ENCODE measurements at regions not wholly inside any gene's neighbourhood (a gene's known extent, or its start where the extent isn't known, plus 50 kb on each side); places are given as distances from the start of the nearest gene placed in this dataset.
"Not testable (repeated sequence)": the region's sequence is repeated elsewhere in the genome, so short reads cannot be mapped to it uniquely, and the experiment has no call there.

DNA sequence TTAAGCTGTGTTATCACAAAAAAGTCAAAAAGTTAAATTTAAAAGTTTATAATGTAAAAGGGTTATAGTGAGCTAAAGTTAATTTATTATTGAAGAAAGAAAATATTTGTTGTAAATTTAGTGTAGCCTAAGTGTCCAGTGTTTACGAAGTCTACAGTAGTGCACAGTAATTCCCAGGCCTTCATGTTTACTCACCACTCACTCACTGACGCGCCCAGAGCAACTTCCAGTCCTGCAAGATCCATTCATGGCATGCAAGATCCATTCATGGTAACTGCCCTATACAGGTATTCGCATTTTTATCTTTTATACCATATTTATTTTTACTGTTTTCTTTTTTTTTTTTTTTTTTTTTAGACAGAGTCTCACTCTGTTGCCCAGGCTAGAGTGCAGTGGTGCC is 69.5 kb downstream of the TPRA1 start:
- no peak for DNase-seq (ENCODE audit: low spot score)

DNA sequence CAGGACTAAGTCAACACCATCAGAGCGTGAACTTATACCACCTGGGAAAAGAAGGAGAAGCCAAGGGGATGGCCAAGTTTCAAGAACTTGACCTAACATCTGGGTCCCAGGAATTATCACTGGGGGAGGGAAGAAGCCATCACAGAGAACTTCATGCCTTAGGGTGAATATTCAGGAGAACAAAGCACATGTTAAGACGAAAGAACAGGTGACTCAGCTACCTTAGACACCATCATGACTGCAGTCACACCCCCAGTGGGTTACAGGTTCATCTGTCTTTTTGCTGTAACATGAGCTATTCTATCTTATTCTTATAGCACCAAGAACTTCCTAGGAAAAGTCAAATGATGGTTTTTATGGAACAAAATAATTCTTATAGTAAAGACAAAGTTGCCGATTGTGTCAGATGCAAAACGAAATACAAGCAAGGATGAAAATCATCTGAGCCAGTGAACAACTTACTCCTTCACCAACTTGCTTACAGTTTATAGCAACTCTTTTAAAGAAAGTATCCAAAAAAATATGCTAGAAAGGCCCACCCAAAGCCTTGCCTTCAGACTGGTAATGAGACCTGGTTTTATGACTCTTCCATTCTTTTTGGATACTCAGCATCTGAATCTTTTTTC is 72.0 kb downstream of the TPRA1 start:
- no peak for DNase-seq (ENCODE audit: low spot score)

DNA sequence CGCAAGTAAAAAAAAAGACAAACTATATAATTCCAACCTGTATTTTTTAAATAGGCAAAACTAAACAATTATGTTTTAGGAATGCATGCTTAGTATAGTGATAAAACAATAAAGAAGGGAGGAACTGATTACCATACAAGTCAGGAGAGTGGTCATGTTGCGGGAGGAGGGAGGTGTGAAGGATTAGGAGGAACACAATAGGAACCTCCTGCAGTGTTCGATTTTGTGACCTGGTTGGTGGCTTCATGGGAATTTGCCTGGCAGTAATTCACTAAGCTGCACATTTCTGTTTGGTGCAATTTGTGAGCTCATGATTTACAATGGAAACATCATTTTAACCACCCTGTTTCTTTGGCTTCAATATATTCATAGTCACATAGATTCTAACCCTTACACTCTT is 78.3 kb downstream of the TPRA1 start:
- DNase-seq (ENCODE audit: low spot score): no peak

DNA sequence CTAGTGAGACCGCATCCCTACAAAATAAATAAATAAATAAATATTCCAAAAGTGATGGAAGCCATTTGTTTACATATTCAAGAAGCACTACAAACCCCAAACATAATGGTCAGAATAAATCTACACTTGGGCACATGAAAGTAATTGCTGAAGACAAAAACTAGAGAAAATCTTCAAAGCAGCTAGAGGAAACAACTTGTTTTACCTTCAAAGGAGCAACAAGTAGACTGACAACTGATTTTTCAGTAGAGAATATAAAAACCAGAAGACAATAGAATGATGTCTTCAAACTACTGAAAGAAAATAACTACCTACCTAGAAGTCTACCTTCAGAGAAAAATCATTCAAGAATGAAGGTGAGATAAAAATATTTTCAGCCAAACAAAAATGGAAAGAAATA is 89.4 kb downstream of the TPRA1 start:
- DNase-seq (ENCODE audit: low spot score): no peak

DNA sequence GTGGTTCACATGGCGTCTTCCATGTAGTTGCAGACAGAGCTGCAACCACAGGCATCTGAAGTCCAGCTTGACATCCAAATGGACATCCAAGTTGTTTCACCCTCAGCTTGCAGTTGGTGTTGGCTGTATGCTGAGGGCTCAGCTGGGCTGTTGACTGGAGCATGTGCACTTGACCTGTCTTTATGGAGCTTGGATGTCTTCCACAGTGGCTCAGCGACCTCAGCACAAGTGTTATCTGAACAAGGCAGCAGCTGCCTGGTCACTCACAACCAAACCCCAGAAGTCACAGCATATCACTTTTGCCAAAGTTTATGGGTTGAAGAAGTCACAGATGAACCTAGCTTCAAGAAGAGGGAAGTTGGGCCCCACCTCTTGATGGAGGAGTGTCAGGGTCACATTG is 92.9 kb downstream of the TPRA1 start:
- no peak for DNase-seq (ENCODE audit: low spot score)

DNA sequence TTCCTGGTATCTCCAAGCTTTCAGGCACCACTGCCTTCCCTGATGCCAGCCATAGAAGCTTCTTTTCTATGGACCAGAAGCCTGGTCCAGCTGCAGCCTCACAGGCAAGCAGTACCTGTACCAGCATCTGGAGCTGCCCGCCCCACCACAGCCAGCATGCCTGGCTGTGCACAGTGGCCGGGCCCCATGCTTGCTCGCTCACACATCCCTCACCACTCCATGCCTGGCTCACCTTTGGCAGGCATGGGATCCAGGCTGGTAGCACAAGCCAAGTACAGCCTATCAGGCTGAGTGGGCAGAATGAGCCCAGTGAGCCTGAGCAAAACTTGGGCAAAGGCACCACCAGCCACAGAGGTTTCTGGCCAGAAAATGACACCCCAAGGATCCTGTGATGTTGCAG is 93.4 kb downstream of the TPRA1 start:
- DNase-seq (ENCODE audit: low spot score): no peak

DNA sequence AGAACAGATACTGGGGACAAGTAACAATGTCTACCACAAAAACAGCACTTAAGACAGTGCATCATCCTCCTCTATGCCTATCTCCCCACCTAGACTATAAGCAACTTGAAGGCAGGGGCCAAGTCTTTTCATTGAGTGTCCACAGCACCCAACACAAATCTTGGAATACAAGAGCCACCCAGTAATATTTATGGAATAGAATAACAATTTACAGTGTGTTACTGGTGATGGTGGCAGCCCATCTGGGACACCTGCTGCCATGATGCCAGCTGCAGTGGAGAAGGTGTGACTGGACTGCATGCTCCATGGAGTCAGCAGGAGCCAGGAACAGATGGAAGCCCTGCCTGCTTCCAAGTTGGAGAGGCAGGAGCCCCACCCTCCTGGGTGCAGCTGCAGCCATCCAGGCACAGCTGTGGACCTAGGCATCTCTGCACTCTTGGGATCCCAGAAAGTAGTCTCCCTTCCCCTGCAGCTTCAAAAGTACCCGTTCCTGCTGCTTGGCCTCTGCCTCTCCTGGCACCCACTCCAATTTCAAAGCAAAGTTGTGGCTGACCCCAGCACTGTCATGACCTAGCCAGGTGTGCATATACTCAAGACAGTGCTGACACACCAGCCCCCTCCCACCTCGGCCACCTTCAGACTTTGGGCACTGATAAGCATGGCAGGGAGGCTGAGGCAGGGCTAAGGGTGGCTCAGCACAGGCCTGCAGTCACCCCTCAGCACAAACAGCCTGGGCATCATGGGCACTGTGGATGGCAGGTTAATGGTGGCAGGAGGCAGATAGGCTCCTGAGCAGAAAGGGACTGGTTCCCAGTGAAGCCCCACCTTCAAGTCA is 94.5 kb downstream of the TPRA1 start:
- no peak for DNase-seq (ENCODE audit: low spot score)

DNA sequence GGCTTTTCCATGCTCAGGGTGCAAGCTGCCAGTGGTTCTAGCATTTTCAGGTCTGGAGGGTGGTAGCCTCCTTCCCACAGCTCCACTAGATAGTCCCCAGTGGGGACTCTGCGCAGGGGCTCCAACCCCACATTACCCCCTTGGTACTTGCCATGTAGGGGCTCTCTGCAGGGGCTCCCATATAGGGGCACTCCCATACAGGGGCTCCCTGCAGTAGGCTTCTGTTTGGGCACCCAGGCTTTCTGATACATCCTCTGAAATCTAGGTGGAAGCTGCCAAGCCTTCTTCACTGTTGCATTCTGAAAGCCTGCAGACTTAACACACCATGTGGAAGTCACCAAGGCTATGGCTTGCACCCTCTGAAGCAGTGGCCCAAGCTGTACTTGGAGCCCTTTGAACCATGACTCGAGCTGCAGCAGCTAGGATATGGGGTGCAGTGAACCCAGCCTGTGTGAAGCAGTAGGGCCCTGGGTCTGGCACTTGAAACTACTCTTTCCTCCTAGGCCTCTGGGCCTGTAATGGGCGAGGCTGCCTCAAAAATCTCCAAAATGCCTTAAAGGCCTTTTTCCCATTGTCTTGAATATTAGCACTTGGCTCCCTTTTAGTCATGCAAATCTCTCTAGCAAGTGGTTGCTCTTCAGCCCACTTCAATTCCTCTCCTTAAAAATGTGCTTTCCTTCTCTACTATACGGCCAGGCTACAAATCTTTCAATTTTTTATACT is 96.4 kb downstream of the TPRA1 start:
- DNase-seq (ENCODE audit: low spot score): no peak

DNA sequence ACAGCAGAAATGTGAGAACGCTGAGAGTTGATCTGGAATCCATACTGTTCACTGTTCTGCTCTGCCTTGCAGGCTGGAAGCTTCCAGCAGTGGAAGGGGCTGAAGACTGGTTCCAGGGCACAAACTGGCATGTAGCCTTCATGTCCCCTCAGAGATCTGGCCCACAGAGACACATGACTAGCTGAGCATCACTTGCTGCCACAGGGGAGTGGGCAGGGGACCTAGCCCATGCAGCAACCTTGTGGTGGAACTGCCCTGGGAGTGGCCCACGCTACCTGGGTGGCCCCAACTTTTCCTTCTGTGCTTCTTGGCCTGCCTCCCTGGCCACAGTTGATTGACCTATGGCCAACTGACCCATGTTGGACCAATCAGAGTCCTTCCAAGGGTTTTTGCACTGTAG is 98.1 kb downstream of the TPRA1 start:
- no peak for DNase-seq (ENCODE audit: low spot score)

DNA sequence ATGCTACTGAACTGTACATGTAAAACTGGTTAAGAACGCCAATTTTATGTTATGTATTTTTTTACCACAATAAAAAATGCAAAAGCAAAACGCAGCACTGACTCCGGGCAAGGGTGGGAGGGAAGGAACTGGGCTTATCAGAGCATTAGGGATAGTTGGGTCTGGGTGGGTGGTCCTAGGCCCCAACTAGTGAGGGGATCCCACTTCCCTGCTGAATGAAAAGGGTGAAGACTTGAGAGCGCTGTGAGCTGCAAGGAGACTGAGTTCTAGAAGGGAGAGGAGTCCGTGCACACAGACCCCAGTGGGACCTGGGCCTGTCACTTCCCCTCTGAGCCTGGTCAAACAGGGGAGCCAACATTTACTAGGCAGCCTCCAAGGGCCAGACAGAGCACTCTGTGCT is 98.6 kb downstream of the TPRA1 start:
- no peak for DNase-seq (ENCODE audit: low spot score)

DNA sequence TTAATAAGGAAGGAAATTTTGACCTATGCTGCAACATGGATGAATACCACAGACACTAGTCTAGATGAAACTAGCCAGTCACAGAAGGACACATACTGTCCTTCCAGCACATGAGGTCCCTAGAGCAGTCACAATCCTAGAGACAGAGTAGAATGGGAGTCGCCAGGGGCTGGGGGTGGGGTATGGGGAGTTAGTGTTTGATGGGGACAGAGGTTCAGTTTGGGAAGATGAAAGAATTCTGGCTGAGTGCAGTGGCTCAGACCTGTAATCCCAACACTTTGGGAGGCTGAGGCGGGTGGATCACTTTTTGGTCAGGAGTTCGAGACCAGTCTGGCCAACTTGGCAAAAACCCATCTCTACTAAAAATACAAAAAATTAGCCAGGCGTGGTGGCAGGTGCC is 99.2 kb downstream of the TPRA1 start:
- DNase-seq (ENCODE audit: low spot score): no peak

DNA sequence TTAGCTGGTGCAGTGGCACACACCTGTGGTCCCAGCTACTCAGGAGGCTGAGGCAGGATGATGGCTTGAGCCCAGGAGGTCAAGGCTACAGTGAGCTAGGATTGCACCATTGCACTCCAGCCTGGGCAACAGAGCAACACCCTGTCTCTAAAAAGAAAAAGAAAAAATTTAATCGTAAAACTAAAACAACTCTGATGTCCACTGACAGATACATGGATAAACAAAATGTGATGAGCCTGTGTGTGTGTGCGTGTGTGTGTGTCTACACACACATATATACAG is 99.6 kb downstream of the TPRA1 start:
- DNase-seq (ENCODE audit: low spot score): not testable (repeated sequence)

DNA sequence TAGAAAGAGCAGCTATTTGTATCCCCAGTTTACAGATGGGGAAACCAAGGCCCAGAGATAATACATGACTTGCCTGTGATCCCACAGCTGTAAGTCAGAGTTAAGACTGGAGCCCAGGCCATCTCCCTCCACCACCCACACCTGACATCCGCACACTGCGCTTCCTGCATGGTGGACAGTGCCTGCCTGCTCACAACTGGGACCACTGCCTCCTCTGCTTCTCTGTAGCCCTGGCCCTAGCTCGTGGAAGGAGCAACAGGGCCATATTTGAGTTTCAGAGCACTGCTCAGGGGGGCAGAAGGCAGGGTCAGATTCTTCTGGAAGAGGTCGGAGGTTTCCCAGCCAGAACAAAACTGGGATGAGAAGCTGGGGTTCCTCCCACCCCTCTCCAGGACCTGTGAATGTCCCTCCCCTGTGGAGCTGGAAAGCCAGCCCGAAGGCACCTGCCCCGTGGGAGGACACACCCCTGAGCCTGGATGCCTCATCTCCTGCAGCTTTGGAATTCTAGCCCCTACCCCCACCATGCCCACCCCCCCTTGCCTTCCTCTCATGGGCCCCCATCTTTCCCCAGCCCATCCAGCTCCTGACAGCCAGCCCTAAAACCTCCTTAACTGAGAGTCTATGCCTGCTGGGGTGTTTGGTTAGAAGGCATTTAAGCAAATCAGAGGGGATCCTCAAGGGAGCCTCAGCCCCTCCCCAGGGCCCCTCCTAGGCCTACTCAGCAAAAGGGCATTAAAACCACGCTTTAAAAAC is 100.1 kb downstream of the TPRA1 start:
- no peak for DNase-seq (ENCODE audit: low spot score)

DNA sequence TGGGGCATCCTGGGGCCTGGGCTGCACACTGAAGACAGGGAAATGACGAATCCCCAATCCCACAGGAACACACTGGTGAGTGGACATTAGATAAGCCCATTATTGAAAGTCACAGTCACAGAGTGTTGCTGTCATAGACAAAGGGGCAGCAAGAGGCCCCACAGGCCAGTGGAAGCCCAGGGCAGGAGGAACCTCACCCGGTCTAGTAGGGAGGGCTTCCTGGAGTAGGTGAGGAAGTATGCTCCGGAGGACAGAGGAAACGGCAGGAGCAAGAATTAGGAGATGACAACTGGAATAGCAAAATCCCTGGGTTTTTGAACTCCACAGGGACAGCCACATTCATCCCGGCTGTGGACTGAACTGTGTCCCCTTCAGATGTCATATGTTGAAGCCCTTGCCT is 101.2 kb downstream of the TPRA1 start:
- no peak for DNase-seq (ENCODE audit: low spot score)

DNA sequence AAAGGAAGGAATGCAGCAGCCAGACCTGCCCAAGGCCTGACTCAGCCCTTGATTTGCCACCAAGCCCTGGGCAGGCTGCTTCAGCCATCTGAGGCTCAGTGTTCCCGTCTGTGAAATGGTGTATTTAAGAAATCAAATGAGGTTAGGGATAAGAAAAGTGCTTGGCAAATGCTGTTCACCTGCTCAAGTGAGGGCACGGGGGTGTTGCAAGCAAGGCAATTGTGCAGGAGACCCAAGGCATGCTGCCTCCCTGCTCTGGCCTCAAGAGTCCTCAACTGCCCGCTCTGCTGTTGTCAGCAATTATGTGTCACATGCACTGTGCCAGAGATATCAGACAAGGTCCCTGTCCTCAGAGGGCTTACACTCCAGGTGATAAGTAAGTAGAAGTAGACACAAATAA is 101.8 kb downstream of the TPRA1 start:
- no peak for DNase-seq (ENCODE audit: low spot score)

DNA sequence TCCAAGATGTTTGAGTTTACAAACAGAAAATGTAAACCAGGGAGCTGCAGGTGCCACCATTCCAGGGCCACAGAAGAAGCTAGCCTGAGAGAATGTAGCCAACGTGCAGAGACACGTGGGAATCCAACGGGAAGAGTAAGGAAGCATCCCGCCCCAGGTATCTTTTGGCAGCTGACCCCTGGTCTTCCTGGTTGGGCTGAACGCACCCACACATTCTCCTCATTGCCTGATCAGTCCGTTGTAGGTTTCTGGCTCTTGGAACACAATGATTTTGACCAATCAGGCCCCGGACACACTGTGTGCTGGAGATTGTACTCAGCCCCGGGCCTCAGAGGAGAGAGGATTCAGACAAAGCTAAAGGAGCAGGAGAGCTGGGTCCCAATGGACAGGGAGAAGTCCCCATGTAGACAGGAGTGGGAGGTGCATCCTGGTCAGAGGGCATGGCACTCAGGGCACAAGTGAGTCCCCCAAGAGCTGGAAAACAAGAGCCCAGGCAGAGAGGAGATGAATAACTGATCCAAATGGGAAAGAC is 102.3 kb downstream of the TPRA1 start:
- no peak for DNase-seq (ENCODE audit: low spot score)

DNA sequence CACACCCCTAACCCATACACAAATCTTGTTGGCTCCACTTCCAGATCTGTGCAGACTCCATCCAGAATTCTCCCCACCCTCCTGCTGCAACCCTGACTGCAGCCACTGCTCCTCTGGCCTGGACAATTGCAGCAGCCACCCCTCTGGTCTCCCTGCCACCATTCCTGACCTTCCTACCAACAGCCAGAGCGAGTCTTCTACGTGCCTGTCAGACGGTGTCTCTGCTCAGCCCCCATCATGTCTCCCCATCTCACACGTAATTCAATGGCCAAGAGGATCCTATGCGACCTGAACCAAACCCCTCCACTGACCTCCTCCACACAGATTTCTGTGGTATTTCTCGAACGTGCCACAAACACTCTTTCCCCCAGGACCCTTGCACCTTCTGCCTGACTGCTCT is 103.3 kb downstream of the TPRA1 start:
- DNase-seq (ENCODE audit: low spot score): no peak

DNA sequence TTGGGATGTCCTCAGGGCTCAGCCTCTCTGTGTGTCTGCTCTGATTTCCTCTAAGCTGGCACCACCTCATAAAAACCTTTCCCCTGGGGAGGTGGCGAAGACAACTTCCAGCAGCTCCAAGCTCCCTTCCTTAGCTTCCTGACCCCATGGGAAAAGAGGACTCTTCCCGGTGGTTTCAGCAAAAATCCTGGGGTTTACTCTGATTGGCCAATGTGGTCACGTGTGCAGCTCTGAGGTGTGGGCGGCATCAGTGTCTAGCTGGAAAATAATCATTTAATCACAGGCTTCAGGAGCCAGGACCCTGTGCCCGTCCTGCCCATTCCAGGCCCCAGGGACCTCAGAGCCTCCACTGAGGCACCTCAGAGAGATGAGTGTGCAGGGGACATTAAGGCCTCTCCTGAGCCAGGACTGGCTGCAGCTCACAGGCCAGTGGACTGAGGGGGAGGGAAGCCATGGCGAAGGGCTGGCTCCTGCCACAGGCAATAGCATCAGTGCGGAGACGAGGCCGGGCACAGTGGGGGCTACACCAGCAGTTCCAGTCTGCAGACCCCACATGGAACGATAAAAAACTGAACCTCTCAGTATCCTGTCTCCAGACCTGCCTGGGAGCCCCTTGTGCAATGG is 104.1 kb downstream of the TPRA1 start:
- no peak for DNase-seq (ENCODE audit: low spot score)

DNA sequence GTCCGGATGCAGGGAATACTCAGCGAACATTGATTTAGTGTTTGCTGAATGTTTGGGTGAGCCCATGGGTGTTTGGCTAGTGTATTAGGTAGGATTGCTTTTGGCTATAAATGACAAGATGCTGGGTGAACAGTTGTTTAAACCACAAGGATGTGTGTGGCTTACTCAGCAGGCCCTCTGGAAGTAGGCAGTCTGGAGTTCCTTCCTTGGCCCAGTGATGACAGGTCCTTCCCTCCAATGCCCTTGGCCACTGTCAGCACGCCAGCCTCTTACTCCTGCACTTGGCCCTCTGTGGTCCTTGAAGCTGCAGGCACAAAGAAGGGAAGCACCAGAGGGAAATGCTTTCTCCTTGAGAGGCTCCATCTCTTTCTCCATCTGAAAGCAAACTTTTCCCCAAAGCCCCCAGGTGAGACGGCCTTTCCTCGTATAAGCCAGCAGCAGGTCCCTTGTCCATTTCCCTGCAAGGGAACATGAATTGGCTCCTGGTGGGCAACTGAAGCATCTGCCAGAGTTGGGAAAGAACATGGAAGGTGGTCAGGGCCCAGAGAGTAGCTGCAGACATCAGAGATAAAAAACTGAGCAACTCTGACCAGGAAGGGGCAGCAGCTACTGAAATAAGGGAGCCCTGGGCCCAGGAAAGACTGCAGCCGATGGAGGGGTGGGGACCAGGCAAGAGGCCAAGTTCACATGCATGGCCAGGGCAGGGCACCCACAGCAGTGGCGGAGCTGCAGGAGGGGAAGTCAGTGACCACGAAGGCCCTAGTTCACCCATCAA is 105.0 kb downstream of the TPRA1 start:
- no peak for DNase-seq (ENCODE audit: low spot score)

DNA sequence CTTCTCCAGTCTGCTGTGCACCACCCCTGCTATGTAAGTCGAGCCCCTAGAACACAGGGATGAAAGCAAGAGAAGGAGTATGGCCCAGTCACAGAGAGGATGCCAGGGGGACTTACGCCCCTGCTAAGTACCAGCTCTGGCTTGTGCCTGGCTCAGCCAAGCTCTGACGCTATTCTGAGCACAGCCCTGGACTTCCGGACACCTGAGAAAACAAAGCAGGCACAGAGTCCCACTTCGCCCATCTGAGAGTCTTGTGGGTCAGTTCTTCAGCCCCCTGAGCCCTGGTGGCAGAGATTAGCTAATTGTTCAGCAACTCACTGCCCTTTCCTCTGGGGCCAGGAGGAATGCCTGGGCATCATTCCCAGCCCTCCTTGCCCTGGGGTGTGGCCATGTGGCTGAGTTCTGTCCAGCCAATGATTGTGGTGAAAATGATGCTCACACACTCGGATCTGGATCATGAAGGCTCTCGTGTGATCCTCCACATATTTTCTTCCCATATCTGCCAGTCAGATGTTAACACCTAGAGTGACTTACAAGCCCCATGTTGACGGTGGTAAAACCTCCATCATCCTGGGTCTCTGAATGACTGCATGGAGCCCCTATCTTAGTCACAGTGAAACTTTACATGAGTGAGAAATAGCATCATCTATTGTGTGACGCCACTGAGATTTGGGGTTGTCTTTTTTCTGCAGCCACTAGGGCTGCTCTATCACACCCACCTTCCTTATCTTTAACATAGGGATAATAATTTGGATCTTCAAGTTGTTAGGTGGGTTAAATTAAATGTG is 105.7 kb downstream of the TPRA1 start:
- no peak for DNase-seq (ENCODE audit: low spot score)
